ENCODE measurements at regions not wholly inside any gene's neighbourhood (a gene's known extent, or its start where the extent isn't known, plus 50 kb on each side); places are given as distances from the start of the nearest gene placed in this dataset.

GRCh38 chr22:22973336-22973735, 85.7 kb downstream of the IGLL5 start:
- Histone ChIP-seq H3K4me3 (no peak overlapping the region), H3K36me3 (no peaks in the 10 kb centered on the region), H3K4me1 (no peaks in the 10 kb centered on the region), H3K27me3 (peaks cover 0 to 13% of the 10 kb centered on the region in 2 donors), H3K27ac (no peak overlapping the region), H3K9me3 (no peaks in the 10 kb centered on the region)
- TF ChIP-seq CTCF (IDR thresholded peaks at IDR 0.05), result no peak
- intact Hi-C loops (cut with DNase I; ENCODE audit: low total_unique reads), result no loop called here
- DNase-seq, result no peak

GRCh38 chr22:22974156-22974555, 86.5 kb downstream of the IGLL5 start:
- peaks cover 0 to 6% of the 10 kb centered on the region in 2 donors for H3K27me3 ChIP-seq
- H3K27ac ChIP-seq, result no peak overlapping the region
- H3K36me3 ChIP-seq, result no peaks in the 10 kb centered on the region
- intact Hi-C loops (cut with DNase I; ENCODE audit: low total_unique reads), result no loop called here
- H3K4me1 ChIP-seq, result no peaks in the 10 kb centered on the region
- no peak for DNase-seq
- TF ChIP-seq CTCF (IDR thresholded peaks at IDR 0.05), result no peak
- H3K4me3 ChIP-seq, result no peak overlapping the region
- peaks cover 0 to 5% (median 0%) of the 10 kb centered on the region in 3 donors for H3K9me3 ChIP-seq

- intact Hi-C loops (cut with DNase I; ENCODE audit: low total_unique reads), result no loop called here
- H3K4me1 ChIP-seq, result no peaks in the 10 kb centered on the region
- peaks cover 0 to 5% of the 10 kb centered on the region in 2 donors for H3K27me3 ChIP-seq
- TF ChIP-seq CTCF (IDR thresholded peaks at IDR 0.05), result no peak
- no peak for DNase-seq
- no peak overlapping the region for H3K27ac ChIP-seq
- no peak overlapping the region for H3K4me3 ChIP-seq
- peaks cover 0 to 13% (median 7%) of the 10 kb centered on the region in 3 donors for H3K9me3 ChIP-seq
- no peaks in the 10 kb centered on the region for H3K36me3 ChIP-seq
These were observed 87.4 kb downstream of the IGLL5 start for GRCh38 chr22:22974795-22975580.

- H3K27me3 ChIP-seq, result peaks cover 0 to 5% of the 10 kb centered on the region in 2 donors
- H3K4me1 ChIP-seq, result no peaks in the 10 kb centered on the region
- peaks cover 0 to 17% (median 10%) of the 10 kb centered on the region in 3 donors for H3K9me3 ChIP-seq
- no peak for DNase-seq
- intact Hi-C loops (cut with DNase I; ENCODE audit: low total_unique reads), result no loop called here
- no peak overlapping the region for H3K27ac ChIP-seq
- no peak for TF ChIP-seq CTCF (IDR thresholded peaks at IDR 0.05)
- H3K36me3 ChIP-seq, result no peaks in the 10 kb centered on the region
- H3K4me3 ChIP-seq, result no peak overlapping the region
These were observed 88.7 kb downstream of the IGLL5 start for GRCh38 chr22:22976033-22976922.

GRCh38 chr22:22977479-22978200, 90.0 kb downstream of the IGLL5 start:
- Histone ChIP-seq H3K27ac (no peak overlapping the region), H3K9me3 (peaks cover 0 to 17% (median 10%) of the 10 kb centered on the region in 3 donors), H3K4me3 (no peak overlapping the region), H3K4me1 (no peaks in the 10 kb centered on the region), H3K36me3 (no peaks in the 10 kb centered on the region), H3K27me3 (peaks cover 0 to 5% of the 10 kb centered on the region in 2 donors)
- no peak for TF ChIP-seq CTCF (IDR thresholded peaks at IDR 0.05)
- intact Hi-C loops (cut with DNase I; ENCODE audit: low total_unique reads), result no loop called here
- DNase-seq, result no peak
